Endothelial cell of umbilical vein (primary cell): ENCODE measurements at regions not wholly inside any gene's neighbourhood (a gene's known extent, or its start where the extent isn't known, plus 50 kb on each side); places are given as distances from the start of the nearest gene placed in this dataset.

ENCODE experiments used
- BruUV-seq: library from RNA; stranded (reverse); fragments of 400-500 nt; replicated peaks from 2 replicates; lab custom pipeline; 2021; lab: Mats Ljungman, UMichigan
- CTCF ChIA-PET: fragments of 300-600, 350-600 bp; sonication (Branson Sonifier 250); formaldehyde crosslinking; loops from one replicate; lab custom pipeline; 2021; ENCODE audit warnings: antibody characterized with exemption, inconsistent platforms; lab: Charles Lee
- POLR2A ChIA-PET: fragments of 300-600, 350-600 bp; sonication (Branson Sonifier 250); formaldehyde crosslinking; loops from one replicate; lab custom pipeline; 2021; ENCODE audit warnings: antibody characterized with exemption, inconsistent platforms; lab: Charles Lee
- DNase-seq: peaks from one replicate; pipeline ENCODE4 v3.0.0-alpha.2; 2011; ENCODE audit warnings: low read depth, low spot score
- FAIRE-seq: peaks from 2 replicates; lab custom pipeline; 2011; peaks lifted over from hg19 to GRCh38; lab: Jason Lieb, UNC
- H2AFZ ChIP-seq: 2 replicates; pipeline ENCODE4 v1.6.0; 2012; ENCODE audit warnings: low read depth, low read length, control low read depth, inconsistent platforms
- H3K27ac ChIP-seq: 2 replicates; pipeline ENCODE4 v1.5.1; 2011; ENCODE audit warnings: low read depth, mild to moderate bottlenecking, control low read depth, low read length, moderate library complexity; ENCODE audit not compliant: insufficient read depth
- H3K27me3 ChIP-seq, 2 experiments: 2 replicates each; pipeline versions ENCODE4 v1.6.0 to v1.6.1; 2011; ENCODE audit warnings: low read length in 2 of 2, mixed read lengths in 1 of 2; ENCODE audit not compliant: control insufficient read depth in 2 of 2, insufficient read depth in 2 of 2
- H3K36me3 ChIP-seq, 2 experiments: 2 replicates in 1 of 2; 3 replicates in 1 of 2; pipeline ENCODE4 v1.5.1; 2011; ENCODE audit warnings: low read length in 2 of 2, mild to moderate bottlenecking in 1 of 2, moderate library complexity in 1 of 2; ENCODE audit not compliant: control insufficient read depth in 2 of 2, insufficient read depth in 2 of 2; ENCODE audit errors: extremely low read depth in 1 of 2
- H3K4me1 ChIP-seq: 3 replicates; pipeline ENCODE4 v1.5.1; 2011; ENCODE audit warnings: mild to moderate bottlenecking, low read length; ENCODE audit not compliant: control insufficient read depth, insufficient read depth; ENCODE audit errors: extremely low read depth
- H3K4me2 ChIP-seq: 2 replicates; pipeline ENCODE4 v1.6.1; 2011; ENCODE audit warnings: low read length, control low read depth, mixed read lengths; ENCODE audit not compliant: insufficient read depth
- H3K4me3 ChIP-seq, 3 experiments: fragments of 200-600 bp in 1 of 3; sonication (generic), shearing (Covaris generic) in 1 of 3; replicated peaks in 1 of 3; 2 replicates each; pipeline ENCODE4 v1.5.1; 2011 to 2016; ENCODE audit warnings: control low read depth in 3 of 3, low read length in 3 of 3, mild to moderate bottlenecking in 2 of 3, inconsistent platforms in 1 of 3, low read depth in 1 of 3, moderate library complexity in 1 of 3; ENCODE audit not compliant: insufficient read depth in 1 of 3
- H3K79me2 ChIP-seq: 2 replicates; pipeline ENCODE4 v1.6.0; 2012; ENCODE audit warnings: low read length, inconsistent platforms; ENCODE audit not compliant: control insufficient read depth, insufficient read depth
- H3K9ac ChIP-seq: replicated peaks from 2 replicates; pipeline ENCODE3; 2011; ENCODE audit warnings: low read length, control low read depth; ENCODE audit not compliant: insufficient read depth; ENCODE audit errors: extremely low read depth
- H3K9me1 ChIP-seq: replicated peaks from 3 replicates; pipeline ENCODE4 v1.6.0; 2011; ENCODE audit warnings: mild to moderate bottlenecking, low read length; ENCODE audit not compliant: control insufficient read depth, insufficient read depth; ENCODE audit errors: extremely low read depth
- H3K9me3 ChIP-seq: replicated peaks from 2 replicates; pipeline ENCODE4 v1.5.1; 2012; ENCODE audit warnings: low read length, inconsistent platforms; ENCODE audit not compliant: control insufficient read depth, insufficient read depth
- H4K20me1 ChIP-seq: replicated peaks from 2 replicates; pipeline ENCODE3; 2011; ENCODE audit warnings: mild to moderate bottlenecking, low read length; ENCODE audit not compliant: control insufficient read depth, insufficient read depth; ENCODE audit errors: extremely low read depth
- EZH2 ChIP-seq: IDR thresholded peaks from 2 replicates; pipeline ENCODE4 v1.6.1; 2012; ENCODE audit warnings: borderline replicate concordance, low read depth, mild to moderate bottlenecking, moderate library complexity, low read length, inconsistent platforms; ENCODE audit not compliant: severe bottlenecking
- FOS ChIP-seq: IDR thresholded peaks from 2 replicates; pipeline ENCODE4 v1.6.1; 2011; ENCODE audit warnings: mild to moderate bottlenecking, low read length, moderate library complexity, borderline replicate concordance; ENCODE audit not compliant: insufficient read depth
- GATA2 ChIP-seq: IDR thresholded peaks from 2 replicates; pipeline ENCODE4 v1.7.0; 2011; ENCODE audit warnings: low read depth, mild to moderate bottlenecking, moderate library complexity, mixed read lengths, low read length; ENCODE audit not compliant: insufficient read length, insufficient read depth
- JUN ChIP-seq: IDR thresholded peaks from 2 replicates; pipeline ENCODE4 v1.6.1; 2011; ENCODE audit warnings: borderline replicate concordance, low read depth; ENCODE audit not compliant: insufficient read length, insufficient read depth
- MYC ChIP-seq: IDR thresholded peaks from one replicate; pipeline ENCODE4 v1.6.1; 2011; ENCODE audit warnings: mild to moderate bottlenecking, low read depth, low read length
- POLR2A ChIP-seq: IDR thresholded peaks from 2 replicates; pipeline ENCODE4 v1.6.1; 2012; ENCODE audit warnings: low read depth, mild to moderate bottlenecking, control low read depth, low read length
- POLR2AphosphoS5 ChIP-seq: IDR thresholded peaks from 2 replicates; pipeline ENCODE4 v1.6.1; 2012; ENCODE audit warnings: low read depth, mild to moderate bottlenecking, control low read depth, low read length, moderate library complexity; ENCODE audit not compliant: insufficient read depth
- dilution Hi-C: fragments of 300-500 bp; cut with MboI; formaldehyde crosslinking; loops from one replicate; pipeline ENCODE4 v1.15.0; 2019; ENCODE audit warnings: low sequenced_read_pairs; ENCODE audit not compliant: extremely low pct_ligation_motif_present
- intact Hi-C: fragments of 100-400 bp; cut with micrococcal nuclease; formaldehyde crosslinking; loops from one replicate; pipeline ENCODE4 v1.10.0; 2022
- TF ChIP-seq, protein P1 (sequence below): IDR thresholded peaks from 2 replicates; pipeline ENCODE4 v1.6.1; 2011; ENCODE audit not compliant: insufficient read depth, insufficient read length
- TF ChIP-seq, protein P2 (sequence below), 2 donors: IDR thresholded peaks; 1 replicate in 1 of 2; 2 replicates in 1 of 2; pipeline ENCODE4 v1.5.1; 2011; ENCODE audit warnings: low read length in 2 of 2, mild to moderate bottlenecking in 2 of 2, moderate library complexity in 2 of 2, control low read depth in 1 of 2, inconsistent platforms in 1 of 2, low read depth in 1 of 2; ENCODE audit not compliant: insufficient read depth in 1 of 2; ENCODE audit errors: extremely low read depth in 1 of 2

GRCh38 chr11:109970516-109971183 lies 122.5 kb upstream of the ZC3H12C start:
- no peaks in the 10 kb centered on the region for H4K20me1 ChIP-seq
- peaks cover 23% of the 10 kb centered on the region for H3K4me1 ChIP-seq
- CTCF ChIA-PET, result interaction anchor here (0.6 to 3.0 kb wide), 10 partner anchors 12 to 124 kb away, joined by 3 to 9 read pairs (median 4); no protein-coding TSS in a partner anchor
- dilution Hi-C loops, result no loop called here
- no peak overlapping the region for H3K4me3 ChIP-seq
- H3K9ac ChIP-seq, result peak overlapping the region; percentile 41
- no TSS peak for BruUV-seq
- FAIRE-seq (no peak), DNase-seq (no peak)
- no peaks in the 10 kb centered on the region for H3K27me3 ChIP-seq
- no peak for TF ChIP-seq JUN
- TF ChIP-seq MYC, result no peak
- TF ChIP-seq, protein P1, sequence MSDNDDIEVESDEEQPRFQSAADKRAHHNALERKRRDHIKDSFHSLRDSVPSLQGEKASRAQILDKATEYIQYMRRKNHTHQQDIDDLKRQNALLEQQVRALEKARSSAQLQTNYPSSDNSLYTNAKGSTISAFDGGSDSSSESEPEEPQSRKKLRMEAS, result no peak
- no peak for TF ChIP-seq POLR2A
- H3K9me3 ChIP-seq, result no peaks in the 10 kb centered on the region
- no peaks in the 10 kb centered on the region for H3K9me1 ChIP-seq
- peak overlapping the region; percentile 76 for H3K27ac ChIP-seq
- no peaks in the 10 kb centered on the region for H3K36me3 ChIP-seq
- intact Hi-C loops, result loop anchor here (1.0 to 5.0 kb wide), 5 partner anchors 24 to 122 kb away; no protein-coding TSS in a partner anchor
- H3K79me2 ChIP-seq, result no peaks in the 10 kb centered on the region
- POLR2A ChIA-PET, result interaction anchor here (1.3 kb wide), 1 partner anchor 122 kb away, joined by 6 read pairs; the partner anchor contains the start of gene ZC3H12C
- peak overlapping the region; percentile 93 for H3K4me2 ChIP-seq
- peak overlapping the region; percentile 77 for H2AFZ ChIP-seq

GRCh38 chr11:109971184-109971523 lies 122.0 kb upstream of the ZC3H12C start:
- FAIRE-seq, result peak; percentile 98
- Histone ChIP-seq H3K79me2 (no peaks in the 10 kb centered on the region), H3K27ac (peak overlapping the region; percentile 76), H3K36me3 (no peaks in the 10 kb centered on the region), H3K4me1 (peaks cover 23% of the 10 kb centered on the region), H3K9ac (peak overlapping the region; percentile 62), H3K9me3 (no peaks in the 10 kb centered on the region), H3K27me3 (no peaks in the 10 kb centered on the region), H4K20me1 (no peaks in the 10 kb centered on the region), H3K9me1 (no peaks in the 10 kb centered on the region), H3K4me2 (peak overlapping the region; percentile 93), H3K4me3 (peak overlapping the region in 1 of 3 experiments; percentile 53), H2AFZ (peak overlapping the region; percentile 77)
- dilution Hi-C loops, result no loop called here
- BruUV-seq, result no TSS peak
- intact Hi-C loops, result loop anchor here (1.0 to 5.0 kb wide), 5 partner anchors 25 to 121 kb away; no protein-coding TSS in a partner anchor
- TF ChIP-seq POLR2A, result no peak
- TF ChIP-seq, protein P1, result no peak
- TF ChIP-seq, protein P2, sequence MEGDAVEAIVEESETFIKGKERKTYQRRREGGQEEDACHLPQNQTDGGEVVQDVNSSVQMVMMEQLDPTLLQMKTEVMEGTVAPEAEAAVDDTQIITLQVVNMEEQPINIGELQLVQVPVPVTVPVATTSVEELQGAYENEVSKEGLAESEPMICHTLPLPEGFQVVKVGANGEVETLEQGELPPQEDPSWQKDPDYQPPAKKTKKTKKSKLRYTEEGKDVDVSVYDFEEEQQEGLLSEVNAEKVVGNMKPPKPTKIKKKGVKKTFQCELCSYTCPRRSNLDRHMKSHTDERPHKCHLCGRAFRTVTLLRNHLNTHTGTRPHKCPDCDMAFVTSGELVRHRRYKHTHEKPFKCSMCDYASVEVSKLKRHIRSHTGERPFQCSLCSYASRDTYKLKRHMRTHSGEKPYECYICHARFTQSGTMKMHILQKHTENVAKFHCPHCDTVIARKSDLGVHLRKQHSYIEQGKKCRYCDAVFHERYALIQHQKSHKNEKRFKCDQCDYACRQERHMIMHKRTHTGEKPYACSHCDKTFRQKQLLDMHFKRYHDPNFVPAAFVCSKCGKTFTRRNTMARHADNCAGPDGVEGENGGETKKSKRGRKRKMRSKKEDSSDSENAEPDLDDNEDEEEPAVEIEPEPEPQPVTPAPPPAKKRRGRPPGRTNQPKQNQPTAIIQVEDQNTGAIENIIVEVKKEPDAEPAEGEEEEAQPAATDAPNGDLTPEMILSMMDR (IDR thresholded peaks at IDR 0.05; ENCODE audit: extremely low read depth in 1 of 2, insufficient read depth in 1 of 2, low read depth in 1 of 2, low read length in 2 of 2), result no peak
- peak; percentile 26 for TF ChIP-seq GATA2
- no peak for TF ChIP-seq EZH2
- peak; percentile 74 for TF ChIP-seq FOS
- TF ChIP-seq POLR2AphosphoS5, result peak; percentile 85
- TF ChIP-seq JUN, result peak; percentile 83
- no peak for TF ChIP-seq MYC
- POLR2A ChIA-PET, result interaction anchor here (1.3 kb wide), 1 partner anchor 122 kb away, joined by 6 read pairs; the partner anchor contains the start of gene ZC3H12C
- DNase-seq, result peak; percentile 94
- CTCF ChIA-PET, result interaction anchor here (0.6 to 3.0 kb wide), 11 partner anchors 12 to 124 kb away, joined by 3 to 9 read pairs (median 4); no protein-coding TSS in a partner anchor
